A549 (cell line): ENCODE measurements at regions not wholly inside any gene's neighbourhood (a gene's known extent, or its start where the extent isn't known, plus 50 kb on each side); places are given as distances from the start of the nearest gene placed in this dataset.

Experiments
- CTCF ChIP-seq: fragments of >200 bp; sonication (Bioruptor Twin); formaldehyde crosslinking; IDR thresholded peaks from 3 replicates; pipeline ENCODE4 v1.5.1; 2016
- HDAC2 ChIP-seq: fragments of 200-600 bp; sonication (generic); IDR thresholded peaks from 2 replicates; pipeline ENCODE4 v1.6.1; 2016
- MYC ChIP-seq: IDR thresholded peaks from 2 replicates; pipeline ENCODE4 v1.6.1; 2012; ENCODE audit warnings: mild to moderate bottlenecking, inconsistent platforms, low read length, improper control_type of control experiment, borderline replicate concordance
- ZSCAN20 ChIP-seq: fragments of 250-450 bp; sonication (Bioruptor Pico); IDR thresholded peaks from 2 replicates; pipeline ENCODE4 v1.8.0; 2022; ENCODE audit warnings: mild to moderate bottlenecking, moderate library complexity

GRCh38 chr11:104534278-104534677 lies 364.0 kb downstream of the CASP12 start:
- TF ChIP-seq CTCF (no peak), HDAC2 (no peak), ZSCAN20 (CRISPR knock-in tag) (no peak), MYC (no peak)
